ENCODE measurements at regions not wholly inside any gene's neighbourhood (a gene's known extent, or its start where the extent isn't known, plus 50 kb on each side); places are given as distances from the start of the nearest gene placed in this dataset.

GRCh38 chr4:149175549-149175948 lies 640.1 kb downstream of the IQCM start:
- Histone ChIP-seq H3K27me3 (ENCODE audit: low read length) (no peaks in the 10 kb centered on the region), H3K4me3 (ENCODE audit: insufficient read depth, low read length, poor library complexity, severe bottlenecking) (no peak overlapping the region), H3K9me2 (replicated peaks; ENCODE audit: insufficient read depth, low read length) (no peaks in the 10 kb centered on the region), H3K9ac (ENCODE audit: low read length) (no peak overlapping the region), H3K4me2 (ENCODE audit: low read depth, low read length, poor library complexity, severe bottlenecking) (no peak overlapping the region), H3K36me3 (ENCODE audit: low read length) (no peaks in the 10 kb centered on the region), H2AFZ (ENCODE audit: low read depth, low read length, severe bottlenecking) (no peak overlapping the region), H3K79me2 (ENCODE audit: insufficient read depth, low read length) (no peaks in the 10 kb centered on the region), H3K9me3 (ENCODE audit: insufficient read depth, low read length) (no peaks in the 10 kb centered on the region), H3K27ac (ENCODE audit: low read depth, low read length) (no peak overlapping the region), H3F3A (ENCODE audit: insufficient read depth) (no peaks in the 10 kb centered on the region), H4K20me1 (ENCODE audit: low read depth, low read length) (no peaks in the 10 kb centered on the region)
- TF ChIP-seq CTCF (IDR thresholded peaks at IDR 0.05; ENCODE audit: insufficient read depth, low read length, poor library complexity, severe bottlenecking) = no peak
- TF ChIP-seq EZH2phosphoT487 (conservative IDR thresholded peaks at IDR 0.05; ENCODE audit: low read length) = no peak

GRCh38 chr4:149173241-149174013 lies 642.2 kb downstream of the IQCM start:
- Histone ChIP-seq H3K9me2 (replicated peaks; ENCODE audit: insufficient read depth, low read length) (no peaks in the 10 kb centered on the region), H3K36me3 (ENCODE audit: low read length) (no peaks in the 10 kb centered on the region), H4K20me1 (ENCODE audit: low read depth, low read length) (no peaks in the 10 kb centered on the region), H3K9ac (ENCODE audit: low read length) (no peak overlapping the region), H3K79me2 (ENCODE audit: insufficient read depth, low read length) (no peaks in the 10 kb centered on the region), H3K4me2 (ENCODE audit: low read depth, low read length, poor library complexity, severe bottlenecking) (no peak overlapping the region), H2AFZ (ENCODE audit: low read depth, low read length, severe bottlenecking) (no peak overlapping the region), H3F3A (ENCODE audit: insufficient read depth) (no peaks in the 10 kb centered on the region), H3K9me3 (ENCODE audit: insufficient read depth, low read length) (no peaks in the 10 kb centered on the region), H3K27me3 (ENCODE audit: low read length) (no peaks in the 10 kb centered on the region), H3K4me3 (ENCODE audit: insufficient read depth, low read length, poor library complexity, severe bottlenecking) (no peak overlapping the region), H3K27ac (ENCODE audit: low read depth, low read length) (no peak overlapping the region)
- TF ChIP-seq CTCF (IDR thresholded peaks at IDR 0.05; ENCODE audit: insufficient read depth, low read length, poor library complexity, severe bottlenecking) = no peak
- TF ChIP-seq EZH2phosphoT487 (conservative IDR thresholded peaks at IDR 0.05; ENCODE audit: low read length) = no peak

- Histone ChIP-seq H4K20me1 (ENCODE audit: low read depth, low read length) (no peaks in the 10 kb centered on the region), H3K27ac (ENCODE audit: low read depth, low read length) (no peak overlapping the region), H3K4me3 (ENCODE audit: insufficient read depth, low read length, poor library complexity, severe bottlenecking) (no peak overlapping the region), H2AFZ (ENCODE audit: low read depth, low read length, severe bottlenecking) (no peak overlapping the region), H3K9me3 (ENCODE audit: insufficient read depth, low read length) (no peaks in the 10 kb centered on the region), H3K4me2 (ENCODE audit: low read depth, low read length, poor library complexity, severe bottlenecking) (no peak overlapping the region), H3K79me2 (ENCODE audit: insufficient read depth, low read length) (no peaks in the 10 kb centered on the region), H3K36me3 (ENCODE audit: low read length) (no peaks in the 10 kb centered on the region), H3K9ac (ENCODE audit: low read length) (no peak overlapping the region), H3K27me3 (ENCODE audit: low read length) (no peaks in the 10 kb centered on the region), H3F3A (ENCODE audit: insufficient read depth) (no peaks in the 10 kb centered on the region), H3K9me2 (replicated peaks; ENCODE audit: insufficient read depth, low read length) (no peaks in the 10 kb centered on the region)
- TF ChIP-seq CTCF (IDR thresholded peaks at IDR 0.05; ENCODE audit: insufficient read depth, low read length, poor library complexity, severe bottlenecking) (no peak), EZH2phosphoT487 (conservative IDR thresholded peaks at IDR 0.05; ENCODE audit: low read length) (no peak)
Measured at GRCh38 chr4:149168645-149169044, 647.0 kb downstream of the IQCM start.
